Right lung (tissue), 2 donors: ENCODE measurements at regions not wholly inside any gene's neighbourhood (a gene's known extent, or its start where the extent isn't known, plus 50 kb on each side); places are given as distances from the start of the nearest gene placed in this dataset.
"Not testable (repeated sequence)": the region's sequence is repeated elsewhere in the genome, so short reads cannot be mapped to it uniquely, and the experiment has no call there.

ENCODE experiments used
- DNase-seq, 2 donors: peaks; one replicate each; pipeline ENCODE4 v3.0.0-alpha.2; 2013

DNA sequence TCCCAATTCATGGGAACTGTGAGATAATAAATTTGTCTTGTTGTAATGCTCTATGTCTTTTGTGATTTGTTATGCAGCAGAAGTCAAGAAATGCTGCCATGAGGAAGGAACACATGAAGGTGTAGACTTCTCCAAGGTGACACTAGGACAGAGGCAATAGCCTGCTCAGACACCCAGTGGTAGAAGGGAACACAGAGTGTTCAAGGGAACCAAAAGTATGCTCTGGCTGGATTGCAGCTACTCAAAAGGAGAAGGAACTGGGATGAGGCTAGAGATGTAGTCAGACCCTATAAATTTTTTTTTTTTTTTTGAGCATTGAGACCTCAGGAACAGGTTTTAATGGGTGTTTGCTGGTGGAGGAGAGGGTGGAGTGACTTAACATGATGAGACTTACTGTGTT, 232.5 kb downstream of the PARP8 start:
- no peak for DNase-seq

DNA sequence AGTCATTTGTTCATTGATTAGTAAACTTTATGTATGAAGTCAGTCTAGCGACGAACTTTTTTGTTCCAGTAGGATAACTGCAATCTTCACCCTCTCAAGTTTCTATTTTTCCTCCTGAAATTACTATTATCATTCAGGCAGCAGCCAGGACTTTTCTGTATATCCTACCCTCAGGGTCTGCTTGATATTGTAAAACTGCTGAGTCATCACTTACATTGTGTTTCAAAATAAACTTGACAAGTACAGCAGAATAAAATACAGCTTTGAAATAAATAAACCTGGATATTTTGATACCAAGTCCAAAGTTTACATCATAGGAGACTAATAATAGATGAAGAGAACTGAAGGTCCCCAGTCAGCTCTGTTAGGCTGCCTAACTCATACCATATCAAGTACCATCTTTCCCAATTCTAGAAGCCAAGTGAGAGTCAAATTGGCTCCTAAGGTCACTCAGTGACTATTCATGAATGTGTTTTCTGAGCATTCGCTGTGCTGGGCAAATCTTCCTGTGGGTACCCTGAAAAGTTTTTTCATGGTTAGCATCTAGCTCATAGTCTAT, 234.6 kb downstream of the PARP8 start:
- no peak for DNase-seq

DNA sequence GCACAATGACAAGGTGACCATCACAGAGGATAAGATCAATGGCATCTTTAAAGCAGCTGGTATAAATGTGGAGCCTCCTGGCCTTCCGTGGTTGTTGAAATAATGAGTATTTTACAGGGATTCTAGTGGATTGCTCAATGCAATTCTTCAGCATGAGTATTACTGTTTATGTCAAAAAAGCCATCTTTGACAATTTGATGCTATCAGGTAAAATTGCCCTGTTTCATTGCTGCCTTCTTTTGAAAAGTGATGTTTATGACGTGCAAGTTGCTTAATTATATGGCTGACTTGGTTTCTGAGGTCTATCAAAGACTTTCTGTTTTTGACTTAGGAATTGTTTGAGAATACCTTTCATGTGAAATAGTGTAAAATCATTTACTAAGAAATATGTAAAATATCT, 237.2 kb downstream of the PARP8 start:
- DNase-seq = no peak

- no peak for DNase-seq
These were observed 239.6 kb downstream of the PARP8 start for GRCh38 chr5:50905996-50906570.

DNA sequence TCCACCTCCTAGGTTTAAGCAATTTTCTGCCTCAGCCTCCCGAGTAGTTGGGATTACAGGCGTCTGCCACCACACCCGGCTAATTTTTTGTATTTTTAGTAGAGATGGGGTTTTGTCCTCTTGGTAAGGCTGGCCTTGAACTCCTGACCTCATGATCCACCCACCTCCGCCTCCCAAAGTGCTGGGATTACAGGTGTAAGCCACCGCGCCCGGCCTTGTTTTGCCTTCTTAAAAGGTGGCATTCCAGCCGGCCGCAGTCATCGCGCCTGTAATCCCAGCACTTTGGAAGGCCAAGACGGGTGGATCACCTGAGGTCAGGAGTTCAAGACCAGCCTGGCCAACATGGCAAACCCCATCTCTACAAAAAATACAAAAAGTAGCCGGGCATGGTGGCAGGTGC, 253.7 kb downstream of the PARP8 start:
- DNase-seq = not testable (repeated sequence)

DNA sequence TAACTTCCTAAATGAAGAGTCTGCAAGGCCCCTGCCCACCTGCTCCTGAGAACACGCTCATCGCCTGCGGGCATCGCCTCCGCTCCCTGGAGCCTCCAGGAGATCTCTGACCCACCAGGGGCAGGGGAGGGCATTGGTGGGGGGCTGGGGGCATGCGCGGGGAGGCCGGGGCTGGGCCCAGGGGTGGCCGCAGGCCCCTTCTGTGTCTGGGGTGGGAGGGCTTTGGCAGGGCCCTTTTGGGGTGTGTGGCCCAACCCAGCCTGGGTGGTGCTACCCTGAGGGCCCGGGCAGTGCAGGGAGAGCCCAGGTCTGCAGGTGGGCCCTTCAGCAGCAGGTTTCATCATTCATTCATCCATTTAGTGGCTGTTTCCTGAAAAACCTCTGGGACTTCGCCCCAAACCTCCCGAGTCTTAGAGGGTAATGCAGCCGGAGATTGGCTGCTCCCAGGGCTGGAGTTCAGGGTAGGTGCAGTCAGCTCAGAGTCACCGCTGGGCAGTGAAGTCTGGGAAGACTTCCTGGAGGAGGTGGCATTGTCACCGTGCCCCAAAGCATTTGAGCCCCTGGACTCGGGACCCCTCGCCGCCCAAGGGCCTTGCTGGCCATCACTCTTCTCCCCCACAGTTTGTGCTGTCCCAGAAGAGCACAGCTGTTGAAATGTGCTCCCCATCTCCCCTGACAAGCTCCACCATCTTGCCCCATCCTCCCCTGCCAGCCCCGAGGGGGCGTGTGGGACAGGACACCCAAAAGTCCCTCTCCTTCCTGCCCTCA, 255.1 kb downstream of the PARP8 start:
- DNase-seq = no peak

DNA sequence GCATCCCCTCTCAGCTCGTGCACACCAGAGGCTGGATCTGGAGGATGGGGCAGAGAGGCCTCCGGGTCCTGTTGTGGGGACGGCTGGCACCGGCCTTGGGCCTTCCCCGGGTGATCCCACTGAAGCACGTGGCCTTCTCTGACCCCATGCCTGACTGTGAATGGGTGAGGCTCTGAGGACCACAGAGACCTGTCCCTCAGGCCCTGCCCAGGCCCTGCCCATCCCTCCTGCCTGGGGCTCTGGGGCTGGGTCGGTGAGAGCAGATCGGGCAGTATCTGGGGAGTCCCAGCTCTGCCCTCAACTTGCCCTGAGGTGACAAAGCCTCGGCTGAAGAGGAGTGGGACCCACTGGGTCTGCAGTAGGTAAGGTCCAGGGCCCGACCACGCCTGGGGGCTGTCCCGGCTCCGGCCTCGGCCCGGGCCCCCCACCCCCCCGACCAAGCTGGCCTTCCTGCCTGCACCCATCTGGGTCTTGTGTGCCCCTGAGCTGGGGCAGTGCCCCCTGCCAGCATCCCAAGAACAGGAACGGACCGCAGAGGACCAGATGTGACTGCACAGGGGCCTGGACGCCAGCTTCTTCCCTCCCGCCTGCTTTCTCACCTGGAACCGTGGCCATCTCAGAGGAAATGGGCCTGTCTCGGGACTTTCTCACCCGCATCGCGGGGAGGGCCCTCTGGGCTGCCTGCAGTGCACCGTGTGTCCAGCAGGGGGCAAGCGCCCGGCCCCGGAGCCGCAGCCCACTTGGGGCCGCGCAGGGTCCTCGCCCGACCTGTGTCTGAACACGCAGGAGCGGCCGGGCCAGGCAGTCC, 255.9 kb downstream of the PARP8 start:
- DNase-seq = not testable (repeated sequence)

DNA sequence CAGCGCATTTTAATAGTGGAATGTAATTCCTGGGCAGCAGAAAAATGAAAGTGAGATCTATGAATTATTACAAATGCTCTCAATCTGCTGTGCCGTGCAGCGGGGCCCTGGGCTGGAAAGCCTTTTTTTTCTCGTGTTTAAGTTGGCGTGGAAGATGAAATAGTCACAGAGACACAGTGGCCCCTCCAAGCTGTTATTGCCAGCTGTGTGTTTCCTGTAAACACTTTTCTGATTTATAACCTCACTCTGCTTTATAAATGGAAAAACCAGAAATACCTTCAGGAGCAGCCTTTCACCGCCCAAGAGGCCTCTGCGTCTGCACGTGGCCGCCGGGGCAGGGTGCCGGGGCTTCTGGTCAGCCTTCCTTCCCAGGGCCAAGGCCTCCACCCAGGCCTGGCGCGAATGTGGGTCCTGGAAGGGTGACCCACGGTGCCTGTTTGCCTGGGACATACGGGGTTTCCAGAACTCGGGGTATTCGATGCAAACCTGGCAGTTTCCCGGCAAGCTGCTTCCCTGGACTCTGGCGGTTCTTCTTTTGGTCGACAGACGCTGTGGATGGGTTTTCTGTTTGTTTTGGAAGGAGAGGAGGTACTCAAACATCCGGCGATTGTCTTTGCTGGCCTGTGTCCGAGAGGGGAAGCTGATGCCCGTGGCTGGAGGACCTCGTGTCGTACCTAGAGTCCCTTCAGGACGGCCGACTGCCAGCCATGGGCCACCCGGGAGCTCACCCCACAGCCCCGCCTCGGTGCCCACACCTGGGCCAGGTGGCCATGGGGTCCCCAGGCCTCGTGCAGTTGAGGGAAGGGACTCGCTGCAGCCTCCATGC, 256.7 kb downstream of the PARP8 start:
- no peak for DNase-seq

DNA sequence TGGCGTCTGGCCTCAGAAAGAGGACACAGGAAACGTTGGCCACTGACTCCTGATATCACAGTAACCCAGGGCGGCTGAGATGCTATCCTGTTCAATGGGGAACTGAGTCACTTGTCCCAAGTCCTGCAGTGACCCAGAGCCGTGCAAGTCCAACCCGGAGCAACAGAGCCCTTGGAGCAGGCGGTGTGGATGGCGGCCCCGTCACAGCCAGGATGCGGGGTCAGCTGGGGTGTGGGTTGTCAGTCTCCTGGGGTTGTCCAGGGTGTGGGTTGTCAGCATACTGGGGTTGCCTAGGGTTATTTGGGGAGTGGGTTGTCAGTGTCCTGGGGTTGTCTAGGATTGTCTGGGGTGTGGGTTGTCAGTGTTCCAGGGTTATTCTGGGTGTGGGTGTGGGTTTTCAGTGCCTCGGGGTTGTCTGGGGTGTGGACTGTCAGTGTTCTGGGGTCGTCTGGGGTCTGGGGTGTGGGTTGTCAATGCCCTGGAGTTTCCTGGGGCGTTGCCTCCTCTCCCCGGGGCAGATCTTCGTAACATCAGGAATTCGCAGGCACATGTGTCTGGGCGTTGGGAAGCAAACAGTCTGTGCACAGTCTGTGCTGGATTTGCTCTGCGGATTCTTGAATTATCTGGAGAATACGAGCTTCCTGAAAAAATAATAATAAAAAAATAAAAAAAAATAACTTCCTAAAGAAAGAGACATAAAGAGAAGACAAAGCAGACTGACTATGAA, 257.5 kb downstream of the PARP8 start:
- no peak for DNase-seq

- no peak for DNase-seq
These were observed 261.5 kb downstream of the PARP8 start for GRCh38 chr5:50927953-50928352.

GRCh38 chr5:50929174-50929573, 262.7 kb downstream of the PARP8 start:
- no peak for DNase-seq

- DNase-seq = no peak
These were observed 267.9 kb downstream of the PARP8 start for GRCh38 chr5:50934343-50934742.

- no peak for DNase-seq
These were observed 278.7 kb downstream of the PARP8 start for GRCh38 chr5:50945139-50945538.

GRCh38 chr5:50947906-50948683, 281.7 kb downstream of the PARP8 start:
- no peak for DNase-seq

- DNase-seq = no peak
These were observed 286.9 kb downstream of the PARP8 start for GRCh38 chr5:50953290-50953689.

- DNase-seq = no peak
These were observed 292.5 kb downstream of the PARP8 start for GRCh38 chr5:50958852-50959457.

- peak; percentile 57 to 80 for DNase-seq
These were observed 296.8 kb downstream of the PARP8 start for GRCh38 chr5:50962934-50963872.

DNA sequence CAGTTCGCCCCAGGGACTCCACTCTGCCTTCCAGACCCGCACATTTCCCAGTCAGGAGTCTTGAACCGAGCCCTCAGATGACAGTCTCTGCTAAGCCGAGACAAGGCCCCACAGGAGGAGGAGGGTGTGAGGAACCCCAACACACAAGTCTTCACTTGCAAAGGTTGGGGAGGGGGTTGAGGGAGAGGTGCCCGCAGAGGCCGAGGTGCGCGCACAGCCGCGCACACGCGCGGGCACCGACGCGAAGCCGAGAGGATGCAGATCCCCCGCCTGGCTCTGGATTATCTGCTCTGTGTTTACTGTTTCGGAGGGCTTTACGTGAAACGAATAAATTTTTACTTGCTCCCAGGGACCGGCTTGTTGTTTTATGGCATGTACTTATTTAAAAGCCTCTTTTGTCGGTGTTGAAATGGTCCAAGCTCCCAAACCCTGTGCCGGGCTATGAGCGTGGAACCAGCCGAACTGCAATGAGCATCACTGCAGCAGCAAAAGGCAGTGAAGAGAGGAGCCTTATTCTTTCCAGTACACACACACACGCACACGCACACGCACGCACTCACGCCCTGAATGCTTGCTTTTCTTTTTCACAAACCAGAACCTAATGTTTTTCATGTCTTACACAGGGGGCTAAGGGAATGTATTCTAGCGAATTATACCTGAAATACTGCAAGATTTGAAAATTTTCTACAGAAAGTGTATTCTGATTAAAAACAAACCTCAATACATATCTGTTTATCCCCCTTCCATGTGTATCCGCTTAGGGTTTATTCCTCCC, 297.7 kb downstream of the PARP8 start:
- DNase-seq = peak in 1 of 2 donors; percentile 12
